GM19438 (cell line): ENCODE measurements at regions not wholly inside any gene's neighbourhood (a gene's known extent, or its start where the extent isn't known, plus 50 kb on each side); places are given as distances from the start of the nearest gene placed in this dataset.

ENCODE experiments used
- ATAC-seq: cut with Tn5 transposase; IDR thresholded peaks from one replicate; pipeline ENCODE4 v1.9.1; 2021; ENCODE audit warnings: low read depth; ENCODE audit not compliant: unreplicated experiment

DNA sequence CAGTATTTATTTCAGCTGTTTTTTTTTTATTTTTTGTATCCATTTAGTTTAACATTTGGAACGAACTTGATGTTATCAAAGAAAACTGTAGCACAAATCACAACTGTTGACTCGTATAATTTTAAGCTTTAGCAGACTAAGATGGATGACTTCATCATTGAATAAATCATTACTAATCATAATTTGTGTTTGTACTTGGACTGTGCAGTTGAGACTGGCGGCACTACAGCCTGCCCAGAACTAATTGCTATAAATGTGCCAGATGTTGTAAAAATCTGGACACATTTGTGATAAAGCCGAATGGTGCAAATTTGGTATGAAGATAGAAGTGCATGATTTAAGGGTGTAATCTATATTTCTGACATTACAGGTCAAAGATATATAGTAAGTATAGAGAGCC is 897.7 kb upstream of the CDH8 start:
- ATAC-seq, result no peak

DNA sequence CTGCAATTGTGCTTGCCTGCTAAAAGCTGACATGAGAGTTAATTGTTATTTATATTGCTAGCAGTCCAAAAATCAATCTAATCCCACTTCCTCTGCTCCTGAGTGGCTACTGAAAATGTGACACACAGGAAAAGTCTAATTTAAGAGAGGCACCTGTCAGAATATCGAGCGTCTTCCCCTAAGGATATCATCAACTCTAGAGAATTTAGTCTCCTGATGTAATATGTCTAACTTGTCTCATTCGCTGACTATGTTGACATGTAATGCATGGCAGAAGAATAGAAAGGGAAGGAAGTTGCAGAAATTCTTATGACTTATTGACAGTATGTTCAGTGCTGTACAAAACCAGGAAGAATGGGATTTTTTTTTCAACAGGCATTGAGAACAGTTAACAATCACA is 893.4 kb upstream of the CDH8 start:
- ATAC-seq, result no peak

DNA sequence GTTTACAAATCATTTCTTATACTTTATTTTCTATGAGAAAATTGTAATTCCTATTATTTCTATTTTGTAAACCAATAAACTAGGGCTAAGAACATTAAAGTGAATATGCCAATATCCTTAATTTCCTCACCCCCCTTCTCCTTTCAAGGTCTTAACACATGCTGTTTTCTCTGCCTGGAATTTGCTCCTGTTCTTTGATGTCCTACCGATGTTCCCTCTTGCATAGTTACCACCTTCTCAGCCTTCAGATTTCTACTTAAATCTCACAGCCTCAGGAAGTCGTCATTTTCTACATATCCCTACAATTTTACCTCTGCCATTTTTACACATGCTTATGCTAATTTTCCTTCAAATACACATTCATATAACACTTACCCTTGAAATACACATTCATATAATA is 890.9 kb upstream of the CDH8 start:
- ATAC-seq, result no peak

DNA sequence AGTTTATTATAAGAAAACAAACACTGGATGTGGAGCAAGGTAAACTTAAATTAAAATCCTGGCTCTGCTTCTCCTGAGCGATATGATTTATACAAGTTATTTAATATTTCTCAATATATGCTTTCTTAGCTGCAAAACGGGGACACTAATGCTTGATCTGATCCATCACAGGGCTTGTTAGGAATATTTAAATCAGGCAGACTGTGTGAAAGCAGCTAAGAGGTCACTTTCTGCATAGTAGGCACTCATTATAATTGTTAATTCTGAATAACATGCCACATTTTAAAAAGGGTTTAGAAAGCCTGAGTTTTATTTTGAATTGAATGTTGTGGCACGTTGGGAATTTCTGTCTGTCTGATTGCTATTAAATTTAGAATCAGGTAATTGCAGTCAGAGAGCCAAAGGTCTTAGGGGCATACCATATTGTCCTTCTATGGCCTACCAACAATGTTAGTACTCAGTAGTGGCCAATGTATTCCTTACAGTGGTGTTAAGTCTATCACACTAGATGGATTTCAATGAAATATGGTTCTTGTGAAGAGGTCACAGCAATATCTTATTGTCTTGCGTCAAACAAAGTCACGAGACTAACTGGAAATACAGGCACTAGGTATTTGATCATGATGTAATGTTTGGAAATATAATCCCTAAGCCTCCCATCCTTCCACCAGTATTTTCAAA is 890.0 kb upstream of the CDH8 start:
- ATAC-seq, result no peak

DNA sequence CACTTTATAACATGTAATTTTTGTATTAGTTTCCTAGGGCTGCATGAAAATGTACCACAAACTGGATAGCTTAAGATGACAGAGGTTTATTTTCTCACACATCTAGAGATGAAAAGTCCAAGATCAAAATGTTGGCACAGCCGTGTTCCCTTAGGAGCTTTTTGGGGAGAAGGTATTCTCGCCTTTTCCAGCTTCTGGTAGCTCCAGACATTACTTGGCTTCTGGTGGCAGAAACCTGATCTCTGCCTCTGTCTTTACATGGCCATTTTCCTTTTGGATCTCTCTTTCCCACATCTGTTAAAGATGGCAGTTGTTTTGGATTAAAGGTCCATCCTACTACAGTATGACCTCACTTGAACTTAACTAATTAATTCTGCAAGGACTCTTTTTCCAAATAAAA is 885.7 kb upstream of the CDH8 start:
- ATAC-seq, result no peak

DNA sequence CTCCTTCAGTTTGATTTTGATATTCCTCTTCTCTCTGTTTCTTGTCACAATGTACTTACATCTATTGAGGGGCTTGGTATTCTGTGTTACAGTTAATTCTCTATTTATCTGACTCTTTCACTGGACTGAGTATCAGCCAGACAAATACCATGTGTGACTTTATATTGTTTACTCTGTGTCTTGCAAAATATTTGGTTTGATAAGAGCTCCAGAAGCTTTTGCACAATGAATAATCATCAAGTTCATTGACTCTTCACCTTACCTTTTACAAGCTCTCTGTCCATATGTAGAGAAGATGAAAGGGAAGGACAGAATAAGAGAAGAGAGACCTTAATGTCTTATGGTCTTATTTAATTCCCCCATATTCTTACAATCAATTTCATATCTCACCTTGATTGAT is 877.7 kb upstream of the CDH8 start:
- no peak for ATAC-seq

DNA sequence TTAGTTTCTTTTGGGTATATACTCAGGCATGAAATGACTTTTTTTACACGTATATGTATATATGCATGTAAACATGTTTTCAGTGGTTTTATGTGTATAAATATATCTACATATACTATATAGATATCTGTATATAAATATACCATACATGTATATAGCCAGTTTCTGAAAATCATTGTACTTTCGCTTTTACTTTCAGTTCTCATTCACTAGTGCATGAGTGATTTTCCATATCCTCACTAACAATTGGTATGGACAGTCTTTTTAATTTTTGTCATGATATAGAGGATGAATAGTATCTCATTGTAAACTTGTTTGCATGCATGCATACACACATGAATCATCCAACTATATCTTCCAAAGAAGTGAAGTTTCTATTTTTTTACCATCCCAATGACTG is 877.1 kb upstream of the CDH8 start:
- no peak for ATAC-seq

DNA sequence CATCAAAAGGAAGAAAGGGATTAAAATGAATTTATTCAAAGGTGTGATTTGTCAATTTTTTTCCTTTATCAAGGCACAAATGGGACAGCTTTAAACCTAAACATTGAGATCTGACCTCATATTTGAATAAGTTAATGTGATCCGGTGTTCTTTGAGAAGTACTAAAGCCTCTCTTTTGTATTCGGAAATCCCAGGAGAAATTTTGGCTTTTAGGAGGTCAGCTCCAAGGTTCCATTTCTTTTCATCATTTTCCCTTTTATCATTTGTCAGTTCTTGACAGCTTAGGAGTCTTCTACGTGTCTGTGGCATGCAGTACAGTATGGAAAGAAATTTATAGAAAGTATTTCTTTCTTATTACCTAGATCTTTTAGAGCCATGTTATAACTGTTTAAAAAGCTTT is 873.4 kb upstream of the CDH8 start:
- no peak for ATAC-seq

DNA sequence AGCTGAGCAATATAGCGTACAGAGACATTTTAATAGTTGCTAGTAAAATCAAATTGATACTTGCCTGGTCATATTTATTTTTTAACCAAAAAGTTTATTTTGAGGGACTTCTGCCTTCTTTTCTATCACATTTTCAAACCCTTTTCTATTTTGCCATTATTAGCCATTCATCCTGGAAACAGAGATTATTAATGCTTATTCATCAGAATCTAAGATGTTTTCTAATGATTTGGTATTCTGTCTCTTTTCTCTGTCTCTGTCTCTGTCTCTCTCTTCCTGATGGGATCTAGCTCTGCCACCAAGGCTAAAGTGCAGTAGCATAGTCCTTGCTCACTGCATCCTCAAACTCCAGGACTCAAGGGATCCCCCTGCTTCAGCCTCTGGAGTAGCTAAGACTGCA is 871.3 kb upstream of the CDH8 start:
- ATAC-seq, result no peak

DNA sequence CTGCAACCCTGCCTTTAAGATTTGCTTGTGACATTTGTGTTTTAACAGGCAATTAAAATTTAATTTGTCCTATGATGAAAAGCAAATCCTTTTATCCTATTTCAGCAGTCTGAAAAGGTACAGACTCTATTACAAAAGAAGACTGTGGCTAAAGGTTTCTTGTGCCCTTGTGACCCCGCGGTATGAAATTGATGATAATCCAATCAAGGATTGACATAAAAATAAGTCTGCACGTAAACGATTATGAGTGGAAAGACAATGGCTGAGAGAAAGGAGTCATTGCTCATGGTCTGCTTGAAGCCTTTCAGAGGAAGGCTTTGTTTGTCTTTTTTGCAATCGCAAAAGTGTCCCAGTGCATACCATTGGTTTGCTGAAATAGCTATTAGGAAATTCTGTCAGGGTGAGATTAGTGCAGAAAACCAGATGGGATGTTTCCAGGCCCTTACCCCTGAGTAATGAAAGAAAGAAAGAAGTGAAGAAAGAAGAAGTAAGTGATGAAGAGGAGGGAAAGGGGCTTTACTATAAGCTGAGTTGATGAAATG is 867.8 kb upstream of the CDH8 start:
- ATAC-seq, result no peak

DNA sequence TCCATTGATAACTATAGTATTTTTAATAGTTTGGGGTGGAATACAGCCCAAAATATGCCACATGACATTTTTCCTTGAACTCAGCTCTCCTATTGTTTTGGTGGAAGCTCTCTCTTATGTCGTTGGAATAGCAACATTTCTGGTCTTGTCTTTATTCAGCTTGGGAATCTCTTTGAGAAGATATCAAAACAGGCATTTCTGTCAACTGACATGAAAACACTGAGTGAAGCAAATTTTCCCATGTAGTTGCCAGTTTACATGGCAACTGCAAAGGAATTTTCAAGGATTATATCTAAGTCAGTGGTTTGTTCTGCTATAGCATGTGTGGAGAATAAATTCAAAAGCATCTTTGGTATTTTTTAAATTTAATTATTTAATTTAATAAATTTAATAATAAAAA is 863.5 kb upstream of the CDH8 start:
- ATAC-seq, result no peak

DNA sequence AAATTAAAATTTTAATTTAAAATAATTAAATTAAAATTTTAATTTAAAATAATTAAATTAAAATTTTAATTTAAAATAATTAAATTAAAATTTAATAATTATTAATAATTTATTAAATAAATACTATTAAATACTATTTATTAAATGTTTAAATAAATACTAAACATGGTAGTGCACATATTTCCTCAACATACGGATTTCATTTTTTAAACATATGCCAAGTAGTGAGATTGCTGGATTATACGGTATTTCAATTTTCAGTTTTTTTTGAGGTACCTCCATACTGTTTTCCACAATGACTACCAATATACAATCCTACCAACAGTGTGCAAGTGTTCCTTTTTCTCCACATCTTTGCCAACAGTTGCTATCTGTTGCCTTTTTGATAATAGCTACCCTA is 852.9 kb upstream of the CDH8 start:
- ATAC-seq, result no peak

DNA sequence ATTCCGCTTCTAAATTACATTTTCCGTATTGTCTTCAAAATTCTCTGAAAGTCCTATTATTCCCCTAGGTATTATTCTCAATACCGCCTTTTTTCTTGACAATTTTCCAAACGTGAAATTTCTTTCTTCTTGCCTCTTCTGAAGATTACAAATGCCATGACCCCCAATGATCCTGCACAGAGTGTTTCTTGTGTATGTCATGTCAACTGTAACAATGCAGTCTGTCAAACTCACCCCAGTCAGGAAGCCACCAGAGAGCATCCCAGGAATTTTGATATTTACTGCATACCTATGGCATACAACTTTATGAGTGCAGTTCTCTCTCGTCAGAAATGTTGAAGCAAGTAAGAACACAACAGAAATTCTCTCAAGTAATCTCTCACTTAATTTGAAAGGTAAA is 847.3 kb upstream of the CDH8 start:
- no peak for ATAC-seq

DNA sequence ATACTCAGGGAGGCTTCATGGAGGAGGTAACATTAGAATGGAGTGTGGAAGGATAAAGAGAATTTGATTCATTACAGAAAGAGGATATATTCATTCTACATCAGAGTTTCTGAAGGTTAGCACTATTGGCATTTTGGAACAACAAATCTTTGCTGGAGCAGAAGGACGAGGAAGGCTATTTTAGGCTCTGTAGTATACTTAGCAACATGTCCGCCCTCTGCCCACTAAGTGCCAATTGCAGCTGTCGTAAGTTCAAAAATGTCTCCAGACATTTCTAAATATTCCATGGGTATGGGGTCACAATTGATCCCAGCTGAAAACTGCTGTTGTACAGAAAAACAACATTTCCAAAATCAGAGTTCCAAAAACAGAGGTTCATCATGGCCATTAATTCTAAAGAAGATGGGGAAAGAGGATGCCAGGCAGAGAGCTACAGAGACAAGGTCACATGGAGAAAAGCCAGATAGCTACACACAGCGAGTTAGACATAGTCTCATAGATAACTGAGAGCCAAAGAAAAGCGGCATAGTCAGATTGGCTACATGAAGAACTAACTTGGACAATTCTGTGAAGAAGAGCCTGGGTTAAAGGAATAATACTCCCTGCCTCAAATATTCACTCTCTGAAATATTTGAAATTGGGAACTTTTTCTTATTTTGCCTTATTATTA is 846.4 kb upstream of the CDH8 start:
- no peak for ATAC-seq

DNA sequence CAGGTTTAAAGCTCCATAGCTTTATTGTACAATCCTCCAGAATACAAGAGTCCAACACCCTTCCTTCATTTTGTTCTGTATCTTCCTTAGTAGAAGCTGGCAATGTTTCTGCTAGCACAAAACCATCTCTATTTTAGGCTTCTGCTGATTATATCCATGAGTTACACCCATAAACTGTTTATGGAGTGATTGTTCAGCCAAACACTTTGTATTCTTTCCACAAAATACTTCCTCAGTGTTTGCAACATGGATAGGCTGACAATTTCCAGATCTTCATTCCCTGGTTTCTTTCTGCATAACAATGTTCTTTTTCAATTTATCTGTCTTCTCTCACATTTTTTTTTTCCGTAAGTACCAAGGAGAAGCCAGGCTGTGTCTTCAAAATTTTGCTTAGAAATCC is 839.9 kb upstream of the CDH8 start:
- ATAC-seq, result no peak

DNA sequence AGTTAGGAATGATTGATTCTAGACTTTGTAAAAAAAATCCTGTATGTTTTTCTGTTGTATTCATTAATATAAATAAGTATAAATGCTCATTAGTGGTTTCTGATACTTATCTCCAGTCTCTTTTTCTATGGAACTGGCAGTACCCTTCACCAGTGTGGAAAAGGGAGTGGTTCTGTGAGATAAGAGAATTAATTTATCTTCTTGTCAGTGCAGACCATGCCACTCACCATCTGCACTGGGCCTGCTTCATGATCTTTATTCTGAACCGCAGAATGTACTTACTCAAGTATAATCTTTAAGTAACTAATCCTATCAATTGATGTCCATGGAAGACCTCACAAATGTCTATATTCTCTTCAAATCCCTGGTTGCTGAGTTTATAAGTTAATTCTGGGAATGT is 836.1 kb upstream of the CDH8 start:
- ATAC-seq, result no peak

DNA sequence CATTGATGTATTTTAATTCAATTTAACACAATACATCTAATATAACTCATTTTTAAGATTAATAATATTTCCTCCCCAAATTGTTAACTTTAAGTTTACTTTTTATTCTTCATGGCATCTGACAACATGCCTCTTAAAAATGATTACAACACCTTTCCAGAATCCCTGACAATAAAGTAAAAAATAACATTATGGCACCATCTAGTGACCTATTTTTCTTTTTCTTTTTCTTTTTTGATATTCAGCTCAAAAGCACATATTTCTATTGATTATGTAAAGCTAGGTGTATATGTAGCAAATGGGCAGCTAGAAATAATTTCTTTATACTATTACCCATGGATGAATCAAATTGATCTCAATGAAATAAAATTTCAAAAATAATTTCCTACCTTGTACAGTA is 834.3 kb upstream of the CDH8 start:
- no peak for ATAC-seq

DNA sequence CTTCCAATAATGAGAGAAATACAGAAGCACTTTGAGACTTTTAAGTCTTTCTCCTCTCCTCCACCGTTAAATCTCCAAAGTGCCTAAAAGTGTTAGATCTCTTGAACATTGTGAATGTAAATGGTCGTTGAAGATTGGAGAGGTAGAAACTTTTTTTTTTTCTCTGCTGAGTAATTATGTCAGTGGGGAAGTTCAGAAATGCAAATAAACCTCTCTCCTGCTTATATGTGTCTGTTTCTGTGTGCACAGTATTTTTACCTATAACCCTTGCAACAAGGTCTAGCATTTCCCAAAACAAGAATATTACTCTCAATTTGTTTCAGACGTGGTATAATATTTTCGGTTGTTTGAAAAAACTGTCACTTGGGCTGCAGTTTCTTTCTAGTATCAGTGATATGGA is 833.6 kb upstream of the CDH8 start:
- no peak for ATAC-seq

DNA sequence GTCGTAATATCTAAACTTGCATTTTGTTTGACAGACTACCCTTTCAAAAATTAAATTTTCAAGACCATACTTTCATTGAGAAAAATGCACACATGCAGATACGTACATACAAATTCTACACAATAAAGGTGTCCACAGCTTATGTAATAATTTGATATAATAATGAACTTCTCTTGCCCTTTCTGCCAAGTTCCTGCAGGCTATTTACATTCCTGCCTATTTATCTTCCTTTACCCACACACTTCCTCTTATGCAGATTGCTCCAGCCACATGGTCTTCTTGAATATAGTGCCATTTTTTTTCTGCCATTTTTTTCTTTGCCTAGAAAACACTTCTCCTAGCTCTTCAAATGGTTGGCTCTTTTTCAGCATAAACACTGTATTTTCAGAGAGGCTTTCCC is 826.9 kb upstream of the CDH8 start:
- no peak for ATAC-seq

DNA sequence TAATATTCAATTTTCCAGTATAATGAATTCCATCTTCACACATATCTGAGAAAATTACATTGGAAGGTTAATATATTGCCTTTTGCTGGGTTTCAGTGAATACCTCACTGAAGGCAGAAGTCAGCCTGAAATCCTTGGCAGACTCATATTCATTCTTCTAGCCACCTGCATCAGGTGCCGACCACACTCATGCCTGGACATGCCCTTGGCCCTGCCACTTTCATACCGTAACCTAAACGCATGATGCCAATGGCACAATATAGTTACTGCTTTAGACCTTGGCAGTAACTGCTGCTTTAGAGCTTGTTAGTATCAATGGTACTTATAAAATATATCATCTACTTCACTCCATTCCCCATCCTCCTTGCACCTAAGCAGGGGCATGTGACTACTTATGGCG is 817.6 kb upstream of the CDH8 start:
- no peak for ATAC-seq

DNA sequence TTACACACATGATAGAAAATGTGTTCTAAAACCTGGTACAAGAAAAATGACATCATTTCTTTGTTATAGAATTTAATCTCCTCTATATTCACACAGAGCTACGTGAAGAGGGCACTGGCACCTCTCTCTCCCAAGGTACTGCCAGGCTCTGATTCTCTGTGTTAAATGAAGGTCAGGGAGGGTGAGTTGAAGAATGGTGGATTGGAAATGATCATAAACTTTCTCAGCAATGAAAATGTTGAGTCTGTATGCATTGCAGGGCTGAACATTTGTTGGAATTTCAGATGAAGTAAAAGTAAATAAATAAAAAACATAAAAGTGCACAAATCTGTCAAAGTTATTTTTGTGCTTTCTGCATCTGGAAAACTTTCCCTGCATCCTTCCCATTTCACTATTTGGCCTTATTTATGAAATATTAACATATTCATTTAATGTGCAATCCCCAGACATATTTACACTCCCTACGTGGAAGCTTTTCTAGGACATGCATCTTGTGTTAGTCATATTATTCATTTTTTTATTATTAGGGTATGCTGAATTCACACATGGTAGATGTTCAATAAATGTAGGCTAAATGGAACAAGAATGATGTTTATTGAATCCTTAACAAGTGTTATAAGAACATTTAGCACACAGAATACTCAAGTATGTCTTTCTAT is 810.3 kb upstream of the CDH8 start:
- no peak for ATAC-seq

DNA sequence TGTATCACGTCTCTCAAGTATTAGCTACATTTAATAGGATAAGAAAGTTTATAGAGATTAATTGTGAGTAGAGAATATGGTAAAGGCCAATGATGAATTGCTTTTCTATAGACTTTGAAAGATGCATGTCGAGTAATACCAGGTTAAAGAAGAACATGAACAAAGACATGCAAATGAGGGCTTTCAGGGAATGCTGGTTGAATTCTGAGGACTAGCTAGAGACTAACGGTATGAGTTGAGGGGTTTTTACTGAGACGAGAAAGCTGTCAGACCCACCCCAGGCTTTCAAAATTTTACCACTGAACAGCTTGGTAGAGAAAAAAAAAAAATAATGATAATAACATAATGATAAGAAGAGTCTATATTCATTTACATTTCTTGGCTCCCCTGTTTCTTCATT is 796.0 kb upstream of the CDH8 start:
- ATAC-seq, result no peak
